Pancreas (tissue), 10 donors: ENCODE measurements at regions not wholly inside any gene's neighbourhood (a gene's known extent, or its start where the extent isn't known, plus 50 kb on each side); places are given as distances from the start of the nearest gene placed in this dataset.
"Not testable (repeated sequence)": the region's sequence is repeated elsewhere in the genome, so short reads cannot be mapped to it uniquely, and the experiment has no call there.

Experiments
- ATAC-seq, 4 donors: fragments of 200-7000 bp; cut with Tn5 transposase; one replicate each; pipeline versions ENCODE4 v1.8.0 to v1.9.1; 2020; ENCODE audit warnings: mild to moderate bottlenecking in 4 of 4, moderate library complexity in 4 of 4
- DNase-seq, 6 donors: peaks; one replicate each; pipeline ENCODE4 v3.0.0-alpha.2; 2020
- FAIRE-seq: peaks from 2 replicates; lab custom pipeline; 2012; peaks lifted over from hg19 to GRCh38; lab: Jason Lieb, UNC
- H3K27ac ChIP-seq, 4 donors: fragments of 200-600 bp; sonication (generic); 1 replicate in 3 of 4; 2 replicates in 1 of 4; pipeline versions ENCODE4 v1.5.0 to v1.8.0; 2020
- H3K27me3 ChIP-seq, 4 donors: fragments of 200-600 bp; one replicate each; pipeline ENCODE4 v1.8.0; 2021
- H3K36me3 ChIP-seq, 3 donors: fragments of 200-600 bp; sonication (generic) in 1 of 3; one replicate each; pipeline versions ENCODE4 v1.5.0 to v1.8.0; 2020 to 2021
- H3K4me1 ChIP-seq, 3 donors: fragments of 200-600 bp; one replicate each; pipeline ENCODE4 v1.8.0; 2021
- H3K4me3 ChIP-seq, 4 donors: fragments of 200-600 bp; sonication (generic) in 2 of 4; one replicate each; pipeline versions ENCODE4 v1.5.0 to v1.8.0; 2020 to 2021
- H3K9me3 ChIP-seq, 4 donors: fragments of 200-600 bp; one replicate each; pipeline ENCODE4 v1.8.0; 2021
- WGBS, 2 donors: extraction: QIAGEN DNeasy Blood & Tissue Kit; methylation state at CpG; one replicate each; pipeline ENCODE4 v1.1.7; 2013; 5-methylcytosine and 5-hydroxymethylcytosine counted together
- intact Hi-C, 3 donors: fragments of 100-400 bp; cut with DNase I; formaldehyde crosslinking; loops; one replicate each; pipeline versions ENCODE4 v1.11.1 to v1.14.2; 2022
- TF ChIP-seq, protein P1 (sequence below), 4 donors: fragments of 200-600 bp; sonication (generic) in 3 of 4; IDR thresholded peaks; one replicate each; pipeline versions ENCODE4 v1.5.0 to v1.8.0; 2021; ENCODE audit warnings: antibody characterized with exemption in 4 of 4
- donor health status: healthy with polysubstance abuse.
- donor health status: DM: no; HTN: no; CAD: no; lungs with moderate emphysema.
- donor health status: DM: no; HTN: no; CAD: no.
- donor health status: control.
- donor health status: control.
- donor health status: Bipolar disorder and iron deficiency.
- donor health status: DM: yes; HTN: yes; CAD: no.
- donor health status: DM: no; HTN: no; CAD: no.
- donor health status: DM: no; HTN: no; CAD: no.
- donor health status: DM: yes; HTN: yes; CAD: no.

DNA sequence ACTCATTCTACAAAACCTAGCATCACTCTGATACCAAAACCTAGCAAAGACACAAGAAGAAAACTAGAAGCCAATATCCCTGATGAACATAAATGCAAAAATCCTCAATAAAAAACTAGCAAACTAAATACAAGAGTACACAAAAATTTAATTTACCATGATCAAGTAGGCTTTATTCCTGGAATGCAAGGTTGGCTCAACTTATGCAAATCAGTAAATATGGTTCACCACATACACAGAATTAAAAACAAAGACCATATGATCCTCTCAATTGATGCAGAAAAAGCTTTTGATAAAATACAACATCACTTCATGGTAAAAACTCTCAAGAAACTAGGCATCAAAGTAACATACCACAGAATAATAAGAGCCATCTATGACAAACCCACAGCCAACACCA, 188.3 kb downstream of the ETAA1 start:
- no peak for FAIRE-seq
- TF ChIP-seq, protein P1, sequence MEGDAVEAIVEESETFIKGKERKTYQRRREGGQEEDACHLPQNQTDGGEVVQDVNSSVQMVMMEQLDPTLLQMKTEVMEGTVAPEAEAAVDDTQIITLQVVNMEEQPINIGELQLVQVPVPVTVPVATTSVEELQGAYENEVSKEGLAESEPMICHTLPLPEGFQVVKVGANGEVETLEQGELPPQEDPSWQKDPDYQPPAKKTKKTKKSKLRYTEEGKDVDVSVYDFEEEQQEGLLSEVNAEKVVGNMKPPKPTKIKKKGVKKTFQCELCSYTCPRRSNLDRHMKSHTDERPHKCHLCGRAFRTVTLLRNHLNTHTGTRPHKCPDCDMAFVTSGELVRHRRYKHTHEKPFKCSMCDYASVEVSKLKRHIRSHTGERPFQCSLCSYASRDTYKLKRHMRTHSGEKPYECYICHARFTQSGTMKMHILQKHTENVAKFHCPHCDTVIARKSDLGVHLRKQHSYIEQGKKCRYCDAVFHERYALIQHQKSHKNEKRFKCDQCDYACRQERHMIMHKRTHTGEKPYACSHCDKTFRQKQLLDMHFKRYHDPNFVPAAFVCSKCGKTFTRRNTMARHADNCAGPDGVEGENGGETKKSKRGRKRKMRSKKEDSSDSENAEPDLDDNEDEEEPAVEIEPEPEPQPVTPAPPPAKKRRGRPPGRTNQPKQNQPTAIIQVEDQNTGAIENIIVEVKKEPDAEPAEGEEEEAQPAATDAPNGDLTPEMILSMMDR (IDR thresholded peaks at IDR 0.05), result no peak
- H3K9me3 ChIP-seq, result no peaks in the 10 kb centered on the region
- intact Hi-C loops, result no loop called here
- H3K36me3 ChIP-seq, result no peaks in the 10 kb centered on the region
- H3K27ac ChIP-seq, result no peak overlapping the region
- H3K27me3 ChIP-seq, result no peaks in the 10 kb centered on the region
- no peaks in the 10 kb centered on the region for H3K4me1 ChIP-seq
- no peak overlapping the region for H3K4me3 ChIP-seq
- ATAC-seq, result no peak
- DNase-seq, result no peak

DNA sequence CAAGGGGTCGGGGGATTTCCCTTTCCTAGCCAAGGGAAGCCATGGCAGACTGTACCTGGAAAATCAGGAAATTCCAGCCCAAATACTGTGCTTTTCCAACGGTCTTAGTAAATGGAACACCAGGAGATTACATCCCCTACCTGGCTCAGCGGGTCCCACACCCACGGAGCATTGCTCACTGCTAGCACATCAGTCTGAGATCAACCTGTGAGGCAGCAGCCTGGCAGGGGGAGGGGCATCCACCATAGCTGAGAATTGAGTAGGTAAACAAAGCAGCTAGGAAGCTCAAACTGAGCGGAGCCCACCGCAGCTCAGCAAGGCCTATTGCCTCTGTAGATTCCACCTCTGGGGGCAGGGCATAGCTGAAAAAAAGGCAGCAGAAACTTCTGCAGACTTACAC, 192.0 kb downstream of the ETAA1 start:
- intact Hi-C loops, H3K27me3 ChIP-seq, H3K9me3 ChIP-seq, DNase-seq, H3K27ac ChIP-seq, FAIRE-seq, H3K4me1 ChIP-seq, H3K4me3 ChIP-seq, H3K36me3 ChIP-seq, ATAC-seq: not testable (repeated sequence)
- 56 to 63% methylated on average over 6 of the region's 6 CpGs for WGBS, 2 donors

DNA sequence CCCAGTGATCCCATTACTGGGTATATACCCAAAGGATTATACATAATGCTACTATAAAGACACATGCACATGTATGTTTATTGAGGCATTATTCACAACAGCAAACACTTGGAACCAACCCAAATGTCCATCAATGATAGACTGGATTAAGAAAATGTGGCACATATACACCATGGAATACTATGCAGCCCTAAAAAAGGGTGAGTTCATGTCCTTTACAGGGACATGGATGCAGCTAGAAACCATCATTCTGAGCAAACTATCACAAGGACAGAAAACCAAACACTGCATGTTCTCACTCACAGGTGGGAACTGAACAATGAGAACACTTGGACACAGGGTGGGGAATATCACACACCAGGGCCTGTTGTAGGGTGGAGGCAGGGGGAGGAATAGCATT, 197.4 kb downstream of the ETAA1 start:
- intact Hi-C loops, H3K4me3 ChIP-seq, H3K9me3 ChIP-seq, DNase-seq, FAIRE-seq, H3K27ac ChIP-seq, H3K27me3 ChIP-seq, H3K36me3 ChIP-seq, ATAC-seq, H3K4me1 ChIP-seq: not testable (repeated sequence)

DNA sequence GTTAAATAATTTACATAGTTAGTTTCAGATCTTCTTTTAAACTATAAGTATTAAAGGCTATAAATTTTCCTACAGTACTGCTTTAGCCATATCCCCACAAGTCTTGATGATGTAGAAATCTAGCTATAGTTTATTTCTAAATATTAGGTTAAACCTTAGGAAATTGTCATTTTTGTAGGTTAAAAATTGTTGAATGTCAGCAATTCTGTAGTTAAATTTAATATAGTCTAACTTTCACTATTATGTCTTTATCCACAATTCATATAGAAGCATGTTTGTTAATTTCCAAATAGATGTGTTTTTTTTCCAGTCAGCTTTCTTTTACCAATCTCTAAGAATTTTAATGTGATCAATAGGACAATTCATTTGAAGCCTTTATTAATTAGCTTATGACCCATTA, 199.7 kb downstream of the ETAA1 start:
- no peak for DNase-seq
- Histone ChIP-seq H3K27me3 (no peaks in the 10 kb centered on the region), H3K9me3 (no peaks in the 10 kb centered on the region), H3K27ac (no peak overlapping the region), H3K4me1 (no peaks in the 10 kb centered on the region), H3K4me3 (no peak overlapping the region), H3K36me3 (no peaks in the 10 kb centered on the region)
- intact Hi-C loops, result no loop called here
- TF ChIP-seq, protein P1 (IDR thresholded peaks at IDR 0.05), result no peak
- no peak for FAIRE-seq
- ATAC-seq, result no peak

DNA sequence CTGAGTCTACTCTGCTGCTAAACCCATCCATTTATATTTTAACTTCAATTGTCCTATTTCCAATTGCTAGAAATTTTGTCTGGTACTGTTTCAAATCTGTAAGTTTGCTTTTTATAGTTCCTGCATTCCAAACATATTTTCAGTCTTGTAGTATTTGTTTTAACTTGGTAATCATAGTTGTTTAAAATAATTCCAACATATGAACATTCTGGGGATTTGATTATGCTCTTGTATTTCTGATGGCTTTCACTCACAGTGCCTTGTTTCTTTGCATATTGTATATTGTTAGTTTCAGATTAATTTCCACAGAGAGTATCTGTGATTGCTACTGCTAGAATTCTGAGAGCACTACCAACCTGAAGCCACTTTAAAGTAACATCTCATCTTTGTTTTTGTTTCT, 202.4 kb downstream of the ETAA1 start:
- ATAC-seq (peak in 1 of 4 donors; percentile 17), FAIRE-seq (no peak), DNase-seq (no peak)
- Histone ChIP-seq H3K27ac (no peak overlapping the region), H3K9me3 (no peaks in the 10 kb centered on the region), H3K4me3 (no peak overlapping the region), H3K27me3 (no peaks in the 10 kb centered on the region), H3K4me1 (no peaks in the 10 kb centered on the region), H3K36me3 (no peaks in the 10 kb centered on the region)
- TF ChIP-seq, protein P1 (IDR thresholded peaks at IDR 0.05), result no peak
- intact Hi-C loops, result no loop called here

DNA sequence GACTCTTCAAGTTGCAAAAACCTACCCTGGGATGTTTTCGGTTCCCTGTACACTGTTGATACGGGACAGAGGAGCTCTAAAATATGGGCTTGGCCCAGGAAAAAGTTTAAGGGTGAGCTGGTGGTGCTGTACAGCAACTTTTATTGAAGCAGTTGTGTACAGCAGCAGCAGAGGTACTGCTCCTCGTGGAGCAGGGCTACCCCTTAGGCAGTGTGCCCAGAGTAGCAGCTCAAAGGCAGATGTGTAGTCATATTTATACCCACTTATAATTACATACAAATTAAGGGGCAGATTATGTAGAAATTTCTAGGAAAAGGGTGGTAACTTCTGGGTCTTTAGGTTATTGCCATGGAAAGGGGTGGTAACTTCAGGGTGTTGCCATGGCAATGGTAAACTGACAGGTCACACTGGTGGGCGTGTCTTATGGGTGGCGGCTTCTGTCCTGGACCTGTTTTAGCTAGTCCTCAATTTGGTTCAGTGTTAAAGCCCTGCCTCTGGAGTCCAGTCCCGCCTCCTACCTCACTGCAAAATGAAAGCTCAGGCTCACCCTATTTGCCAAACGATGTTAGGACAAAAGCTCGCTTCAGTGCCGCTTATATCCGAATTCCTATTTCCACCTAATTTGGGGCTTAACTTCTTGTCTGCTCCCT, 203.2 kb downstream of the ETAA1 start:
- Histone ChIP-seq H3K27ac (peak overlapping the region in 1 of 4 donors; percentile 20), H3K9me3 (no peaks in the 10 kb centered on the region), H3K4me1 (no peaks in the 10 kb centered on the region), H3K27me3 (no peaks in the 10 kb centered on the region), H3K4me3 (no peak overlapping the region), H3K36me3 (no peaks in the 10 kb centered on the region)
- ATAC-seq (no peak), FAIRE-seq (no peak), DNase-seq (no peak)
- 82 to 87% methylated on average over 10 of the region's 10 CpGs for WGBS, 2 donors
- intact Hi-C loops, result no loop called here
- TF ChIP-seq, protein P1 (IDR thresholded peaks at IDR 0.05), result no peak
